Spleen (tissue), 11 donors: ENCODE measurements at regions not wholly inside any gene's neighbourhood (a gene's known extent, or its start where the extent isn't known, plus 50 kb on each side); places are given as distances from the start of the nearest gene placed in this dataset.
A peak's percentile ranks its signal among the peaks of the same experiment; 100 is the strongest.

Experiments used
- DNase-seq: peaks from one replicate; pipeline ENCODE4 v3.0.0-alpha.2; 2020
- H3K27ac ChIP-seq, 8 donors: fragments of 200-600 bp; sonication (generic) in 7 of 8; 1 replicate in 4 of 8; 2 replicates in 4 of 8; pipeline versions ENCODE4 v1.5.0 to v1.8.0; 2016 to 2021; ENCODE audit warnings: inconsistent platforms in 4 of 8, mild to moderate bottlenecking in 4 of 8, moderate library complexity in 1 of 8
- H3K27me3 ChIP-seq, 7 donors: fragments of 200-600 bp; sonication (generic) in 6 of 7; replicated peaks in 1 of 7; 1 replicate in 4 of 7; 2 replicates in 3 of 7; pipeline versions ENCODE4 v1.5.0 to v1.8.0; 2016 to 2021; ENCODE audit warnings: inconsistent platforms in 3 of 7, mild to moderate bottlenecking in 1 of 7
- H3K36me3 ChIP-seq, 6 donors: fragments of 200-600 bp; sonication (generic) in 5 of 6; 1 replicate in 4 of 6; 2 replicates in 2 of 6; pipeline versions ENCODE4 v1.5.0 to v1.8.0; 2016 to 2021; ENCODE audit warnings: inconsistent platforms in 2 of 6
- H3K4me1 ChIP-seq, 6 donors: fragments of 200-600 bp; sonication (generic) in 5 of 6; 1 replicate in 3 of 6; 2 replicates in 3 of 6; pipeline versions ENCODE4 v1.5.0 to v1.8.0; 2016 to 2021; ENCODE audit warnings: inconsistent platforms in 3 of 6
- H3K4me3 ChIP-seq, 8 donors: fragments of 200-600 bp; sonication (generic) in 7 of 8; 1 replicate in 4 of 8; 2 replicates in 4 of 8; pipeline versions ENCODE4 v1.5.0 to v1.8.0; 2016 to 2021; ENCODE audit warnings: inconsistent platforms in 4 of 8, mild to moderate bottlenecking in 4 of 8, moderate library complexity in 2 of 8
- H3K9me3 ChIP-seq, 8 donors: fragments of 200-600 bp; sonication (generic) in 7 of 8; 1 replicate in 4 of 8; 2 replicates in 4 of 8; pipeline versions ENCODE4 v1.5.0 to v1.8.0; 2016 to 2021; ENCODE audit warnings: inconsistent platforms in 4 of 8
- POLR2A ChIP-seq, 3 donors: fragments of 450-650 bp; IDR thresholded peaks; one replicate each; pipeline ENCODE4 v1.5.1; 2017; ENCODE audit warnings: antibody characterized with exemption in 3 of 3, mild to moderate bottlenecking in 1 of 3
- POLR2AphosphoS5 ChIP-seq, 3 donors: sonication (generic); formaldehyde crosslinking; IDR thresholded peaks; one replicate each; pipeline ENCODE4 v1.5.1; 2017; ENCODE audit warnings: antibody characterized with exemption in 3 of 3
- WGBS, 5 donors: extraction: QIAGEN DNeasy Blood & Tissue Kit in 3 of 5; methylation state at CpG; one replicate each; pipeline versions ENCODE4 v1.1.5 to v1.1.7; 2013 to 2018; 5-methylcytosine and 5-hydroxymethylcytosine counted together
- intact Hi-C: fragments of 100-400 bp; cut with DNase I; formaldehyde crosslinking; loops from one replicate; pipeline ENCODE4 v1.15.0; 2023; ENCODE audit warnings: low total_unique reads
- TF ChIP-seq, protein P1 (sequence below), 11 experiments: fragments of 200-600 bp in 7 of 11; fragments of 450-650 bp in 4 of 11; sonication (generic) in 4 of 11; IDR thresholded peaks in 8 of 11; conservative IDR thresholded peaks in 3 of 11; 1 replicate in 7 of 11; 2 replicates in 4 of 11; pipeline versions ENCODE4 v1.4.0 to v1.8.0; 2016 to 2021; ENCODE audit warnings: antibody characterized with exemption in 11 of 11, inconsistent platforms in 4 of 11, mild to moderate bottlenecking in 1 of 11
- donor health status: healthy with polysubstance abuse.
- donor health status: DM: no; HTN: no; CAD: no; lungs with moderate emphysema.
- donor health status: DM: no; HTN: no; CAD: no.
- donor health status: Bipolar disorder and iron deficiency.
- donor health status: healthy.
- donor health status: DM: no; HTN: no; CAD: no.
- donor health status: DM: yes; HTN: yes; CAD: no.

- 19 to 25% (median 20%) methylated on average over 3 of the region's 3 CpGs for WGBS, 5 donors
- intact Hi-C loops, result no loop called here
- Histone ChIP-seq H3K9me3 (no peaks in the 10 kb centered on the region), H3K4me3 (no peak overlapping the region), H3K36me3 (no peaks in the 10 kb centered on the region), H3K4me1 (peaks cover 0 to 13% (median 7%) of the 10 kb centered on the region in 6 donors), H3K27me3 (peaks cover 6 to 77% (median 39%) of the 10 kb centered on the region in 7 donors), H3K27ac (no peak overlapping the region)
- TF ChIP-seq, protein P1, sequence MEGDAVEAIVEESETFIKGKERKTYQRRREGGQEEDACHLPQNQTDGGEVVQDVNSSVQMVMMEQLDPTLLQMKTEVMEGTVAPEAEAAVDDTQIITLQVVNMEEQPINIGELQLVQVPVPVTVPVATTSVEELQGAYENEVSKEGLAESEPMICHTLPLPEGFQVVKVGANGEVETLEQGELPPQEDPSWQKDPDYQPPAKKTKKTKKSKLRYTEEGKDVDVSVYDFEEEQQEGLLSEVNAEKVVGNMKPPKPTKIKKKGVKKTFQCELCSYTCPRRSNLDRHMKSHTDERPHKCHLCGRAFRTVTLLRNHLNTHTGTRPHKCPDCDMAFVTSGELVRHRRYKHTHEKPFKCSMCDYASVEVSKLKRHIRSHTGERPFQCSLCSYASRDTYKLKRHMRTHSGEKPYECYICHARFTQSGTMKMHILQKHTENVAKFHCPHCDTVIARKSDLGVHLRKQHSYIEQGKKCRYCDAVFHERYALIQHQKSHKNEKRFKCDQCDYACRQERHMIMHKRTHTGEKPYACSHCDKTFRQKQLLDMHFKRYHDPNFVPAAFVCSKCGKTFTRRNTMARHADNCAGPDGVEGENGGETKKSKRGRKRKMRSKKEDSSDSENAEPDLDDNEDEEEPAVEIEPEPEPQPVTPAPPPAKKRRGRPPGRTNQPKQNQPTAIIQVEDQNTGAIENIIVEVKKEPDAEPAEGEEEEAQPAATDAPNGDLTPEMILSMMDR (IDR thresholded peaks at IDR 0.05 in 8 of 11, conservative IDR thresholded peaks at IDR 0.05 in 3 of 11), result no peak
- TF ChIP-seq POLR2A (IDR thresholded peaks at IDR 0.05), result no peak
- TF ChIP-seq POLR2AphosphoS5 (IDR thresholded peaks at IDR 0.05), result no peak
- DNase-seq, result no peak
These were observed 142.7 kb upstream of the ZIC3 start for GRCh38 chrX:137423241-137423640.

DNA sequence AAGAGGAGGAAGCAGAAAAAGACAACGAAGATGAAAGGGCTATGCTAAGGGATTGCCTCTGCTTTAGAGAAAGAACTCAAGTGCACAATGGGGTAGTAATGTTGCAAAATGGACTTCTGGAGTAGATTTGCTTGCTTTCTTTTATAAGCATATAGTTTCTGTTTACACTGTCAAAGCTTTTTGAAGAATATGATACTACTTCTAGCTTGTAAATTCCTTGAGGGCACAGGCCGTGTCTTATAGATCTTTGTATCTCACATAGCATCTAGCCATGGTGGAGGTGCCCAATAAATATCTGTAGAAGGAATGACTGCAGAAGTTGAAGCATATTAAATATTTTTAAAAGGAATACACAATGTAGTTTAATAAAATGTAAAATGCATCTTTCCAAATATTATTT, 147.8 kb upstream of the ZIC3 start:
- no peaks in the 10 kb centered on the region for H3K4me1 ChIP-seq
- no peak overlapping the region for H3K27ac ChIP-seq
- peaks cover 0 to 31% (median 9%) of the 10 kb centered on the region in 7 donors for H3K27me3 ChIP-seq
- no peak for DNase-seq
- H3K36me3 ChIP-seq, result no peaks in the 10 kb centered on the region
- TF ChIP-seq, protein P1 (IDR thresholded peaks at IDR 0.05 in 8 of 11, conservative IDR thresholded peaks at IDR 0.05 in 3 of 11), result no peak
- no peak for TF ChIP-seq POLR2A (IDR thresholded peaks at IDR 0.05)
- TF ChIP-seq POLR2AphosphoS5 (IDR thresholded peaks at IDR 0.05), result no peak
- no peaks in the 10 kb centered on the region for H3K9me3 ChIP-seq
- H3K4me3 ChIP-seq, result no peak overlapping the region
- intact Hi-C loops, result no loop called here
- 61 to 89% (median 69%) methylated on average over 2 of the region's 2 CpGs for WGBS, 5 donors

- no peak for DNase-seq
- H3K27me3 ChIP-seq, result peaks cover 0 to 5% (median 0%) of the 10 kb centered on the region in 7 donors
- H3K9me3 ChIP-seq, result no peaks in the 10 kb centered on the region
- H3K36me3 ChIP-seq, result no peaks in the 10 kb centered on the region
- no peaks in the 10 kb centered on the region for H3K4me1 ChIP-seq
- TF ChIP-seq POLR2A (IDR thresholded peaks at IDR 0.05), result no peak
- TF ChIP-seq POLR2AphosphoS5 (IDR thresholded peaks at IDR 0.05), result no peak
- TF ChIP-seq, protein P1 (IDR thresholded peaks at IDR 0.05 in 8 of 11, conservative IDR thresholded peaks at IDR 0.05 in 3 of 11), result no peak
- intact Hi-C loops, result no loop called here
- H3K4me3 ChIP-seq, result no peak overlapping the region
- H3K27ac ChIP-seq, result no peak overlapping the region
- 35 to 73% (median 56%) methylated on average over 3 of the region's 3 CpGs for WGBS, 5 donors
These were observed 152.7 kb upstream of the ZIC3 start for GRCh38 chrX:137413190-137413589.

- H3K36me3 ChIP-seq, result no peaks in the 10 kb centered on the region
- no peaks in the 10 kb centered on the region for H3K4me1 ChIP-seq
- no peaks in the 10 kb centered on the region for H3K9me3 ChIP-seq
- no peak overlapping the region for H3K27ac ChIP-seq
- H3K4me3 ChIP-seq, result no peak overlapping the region
- intact Hi-C loops, result no loop called here
- 85 to 95% (median 87%) methylated on average over 6 to 26 of the region's 26 CpGs for WGBS, 5 donors
- peak; percentile 66 for DNase-seq
- no peaks in the 10 kb centered on the region for H3K27me3 ChIP-seq
- no peak for TF ChIP-seq POLR2AphosphoS5 (IDR thresholded peaks at IDR 0.05)
- TF ChIP-seq, protein P1 (IDR thresholded peaks at IDR 0.05 in 8 of 11, conservative IDR thresholded peaks at IDR 0.05 in 3 of 11), result no peak
- no peak for TF ChIP-seq POLR2A (IDR thresholded peaks at IDR 0.05)
These were observed 160.3 kb upstream of the ZIC3 start for GRCh38 chrX:137405449-137406140.
